B cell (primary cell): ENCODE measurements at regions not wholly inside any gene's neighbourhood (a gene's known extent, or its start where the extent isn't known, plus 50 kb on each side); places are given as distances from the start of the nearest gene placed in this dataset.

Experiments
- CTCF ChIP-seq: fragments of 200-600 bp; IDR thresholded peaks from one replicate; pipeline ENCODE4 v1.8.0; 2022; ENCODE audit warnings: antibody characterized with exemption, mild to moderate bottlenecking
- EZH2 ChIP-seq: IDR thresholded peaks from 2 replicates; pipeline ENCODE4 v1.6.1; 2012; ENCODE audit warnings: borderline replicate concordance, low read depth, mild to moderate bottlenecking, moderate library complexity, low read length; ENCODE audit not compliant: insufficient read depth, poor library complexity, severe bottlenecking

DNA sequence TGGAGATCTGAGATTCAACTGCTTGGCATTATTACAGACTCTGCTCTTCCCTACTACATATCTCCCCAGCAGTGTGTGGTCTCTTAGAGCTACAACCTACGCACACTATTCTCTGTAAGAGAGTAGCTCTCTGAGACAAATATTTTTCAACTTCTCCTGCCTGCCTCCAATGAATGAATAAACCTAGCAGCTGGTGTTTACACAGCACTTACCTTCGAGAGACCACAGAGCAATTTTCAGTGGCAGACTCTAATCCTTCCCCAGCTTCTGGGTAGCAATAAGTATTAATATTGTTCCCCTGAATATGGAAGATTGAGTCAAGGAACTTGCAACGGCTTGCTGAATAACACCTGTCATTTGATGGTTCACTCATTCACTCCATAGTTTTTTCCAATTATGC is 350.9 kb upstream of the SPAG17 start:
- TF ChIP-seq CTCF (no peak), EZH2 (no peak)
